H1 (cell line): ENCODE measurements at regions not wholly inside any gene's neighbourhood (a gene's known extent, or its start where the extent isn't known, plus 50 kb on each side); places are given as distances from the start of the nearest gene placed in this dataset.

ENCODE experiments used
- KDM5A ChIP-seq: fragments of 200-600 bp; IDR thresholded peaks from 2 replicates; pipeline ENCODE4 v1.7.1; 2012; ENCODE audit warnings: mild to moderate bottlenecking, low read length, inconsistent platforms, mixed read lengths
- MAX ChIP-seq: IDR thresholded peaks from 2 replicates; pipeline ENCODE4 v1.6.1; 2012; ENCODE audit warnings: inconsistent platforms
- RAD21 ChIP-seq, 2 experiments: IDR thresholded peaks in 1 of 2; conservative IDR thresholded peaks in 1 of 2; 2 replicates each; pipeline ENCODE4 v1.6.1; 2011; ENCODE audit warnings: low read depth in 2 of 2, low read length in 2 of 2, improper control_type of control experiment in 1 of 2, inconsistent platforms in 1 of 2, mild to moderate bottlenecking in 1 of 2, moderate library complexity in 1 of 2
- RNF2 ChIP-seq: fragments of 200-900, 300-1000 bp; sonication (generic); IDR thresholded peaks from 2 replicates; pipeline ENCODE4 v1.7.1; 2016; ENCODE audit warnings: borderline replicate concordance, low read depth, mild to moderate bottlenecking, antibody characterized with exemption, low read length; ENCODE audit not compliant: poor library complexity, severe bottlenecking; ENCODE audit errors: missing control alignments
- SP1 ChIP-seq: IDR thresholded peaks from 2 replicates; pipeline ENCODE4 v1.6.1; 2011; ENCODE audit warnings: low read depth, low read length

- TF ChIP-seq RAD21 (IDR thresholded peaks at IDR 0.05 in 1 of 2, conservative IDR thresholded peaks at IDR 0.05 in 1 of 2; ENCODE audit: low read depth in 2 of 2, low read length in 2 of 2) = peak; percentile 88 to 92
- no peak for TF ChIP-seq KDM5A
- no peak for TF ChIP-seq SP1
- TF ChIP-seq MAX = no peak
- no peak for TF ChIP-seq RNF2
Observed at GRCh38 chr4:116358633-116359222, 726.6 kb downstream of the TRAM1L1 start (continued).
